Erythroblast (primary cell): ENCODE measurements at regions not wholly inside any gene's neighbourhood (a gene's known extent, or its start where the extent isn't known, plus 50 kb on each side); places are given as distances from the start of the nearest gene placed in this dataset.

Experiments
- GATA1 ChIP-seq: IDR thresholded peaks from 2 replicates; pipeline ENCODE4 v1.6.1; 2011; ENCODE audit warnings: low read depth, mild to moderate bottlenecking, control low read depth, low read length, moderate library complexity
- POLR2A ChIP-seq: IDR thresholded peaks from 2 replicates; pipeline ENCODE4 v1.6.1; 2011; ENCODE audit warnings: mild to moderate bottlenecking, low read length

GRCh38 chr5:88539026-88539425, 270.4 kb upstream of the TMEM161B start:
- no peak for TF ChIP-seq POLR2A
- TF ChIP-seq GATA1: no peak
